HCT116 (cell line): ENCODE measurements at regions not wholly inside any gene's neighbourhood (a gene's known extent, or its start where the extent isn't known, plus 50 kb on each side); places are given as distances from the start of the nearest gene placed in this dataset.

Experiments used
- CTCF ChIP-seq, 3 experiments: fragments of 200-600 bp in 1 of 3; sonication (generic) in 1 of 3; IDR thresholded peaks in 2 of 3; conservative IDR thresholded peaks in 1 of 3; 2 replicates each; pipeline ENCODE4 v1.5.1; 2012 to 2017; ENCODE audit warnings: low read depth in 2 of 3, low read length in 2 of 3, antibody characterized with exemption in 1 of 3, borderline replicate concordance in 1 of 3, control low read depth in 1 of 3, mild to moderate bottlenecking in 1 of 3, mixed read lengths in 1 of 3, mixed run types in 1 of 3, moderate library complexity in 1 of 3; ENCODE audit not compliant: insufficient read depth in 1 of 3
- JUND ChIP-seq: IDR thresholded peaks from 2 replicates; pipeline ENCODE4 v1.6.1; 2012
- SIN3A ChIP-seq: IDR thresholded peaks from 2 replicates; pipeline ENCODE4 v1.6.1; 2012; ENCODE audit warnings: low read depth
- TCF7L2 ChIP-seq: IDR thresholded peaks from 2 replicates; pipeline ENCODE4 v1.7.0; 2011; ENCODE audit warnings: borderline replicate concordance, inconsistent platforms; ENCODE audit not compliant: insufficient read depth, insufficient read length; ENCODE audit errors: extremely low read depth
- YY1 ChIP-seq: IDR thresholded peaks from 2 replicates; pipeline ENCODE4 v1.6.1; 2011; ENCODE audit warnings: low read length, low read depth, moderate library complexity, mild to moderate bottlenecking; ENCODE audit not compliant: insufficient replicate concordance; ENCODE audit errors: extremely low read depth

- TF ChIP-seq SIN3A (no peak), YY1 (no peak), JUND (no peak), TCF7L2 (no peak), CTCF (IDR thresholded peaks at IDR 0.05 in 2 of 3, conservative IDR thresholded peaks at IDR 0.05 in 1 of 3; ENCODE audit: borderline replicate concordance in 1 of 3, insufficient read depth in 1 of 3, low read depth in 2 of 3, low read length in 2 of 3) (no peak)
Measured at GRCh38 chr4:59728496-59728895, 1471.6 kb upstream of the ADGRL3 start.
